ENCODE measurements at regions not wholly inside any gene's neighbourhood (a gene's known extent, or its start where the extent isn't known, plus 50 kb on each side); places are given as distances from the start of the nearest gene placed in this dataset.

DNA sequence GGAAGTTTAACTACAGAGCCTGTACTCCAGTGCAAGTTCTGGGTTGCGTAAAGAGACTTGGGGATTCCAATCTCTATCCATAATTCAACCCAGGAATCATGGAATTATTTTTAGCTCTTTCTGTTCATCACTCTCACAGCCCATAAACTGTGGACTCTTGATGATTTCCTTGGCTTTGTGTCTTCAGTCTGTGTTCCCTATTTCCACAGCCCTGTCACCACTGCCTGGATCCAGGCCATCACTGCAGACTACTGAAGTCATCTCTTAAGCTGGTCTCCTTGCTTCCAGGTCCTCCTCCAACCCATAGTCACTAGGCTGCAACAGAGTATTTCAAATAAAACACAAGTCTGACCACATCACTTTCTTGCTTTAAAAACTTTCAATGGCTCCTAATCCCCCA lies 211.7 kb downstream of the PLK2 start:
- 80% methylated on average over 1 of the region's 1 CpG for WGBS
- Histone ChIP-seq H3K36me3 (ENCODE audit: insufficient read depth) (no peaks in the 10 kb centered on the region), H3K27ac (ENCODE audit: low read depth) (no peak overlapping the region), H3K4me3 (ENCODE audit: low read depth, low read length) (no peak overlapping the region), H3K4me1 (ENCODE audit: insufficient read depth) (no peaks in the 10 kb centered on the region)
- DNase-seq (ENCODE audit: extremely low spot score), result no peak

DNA sequence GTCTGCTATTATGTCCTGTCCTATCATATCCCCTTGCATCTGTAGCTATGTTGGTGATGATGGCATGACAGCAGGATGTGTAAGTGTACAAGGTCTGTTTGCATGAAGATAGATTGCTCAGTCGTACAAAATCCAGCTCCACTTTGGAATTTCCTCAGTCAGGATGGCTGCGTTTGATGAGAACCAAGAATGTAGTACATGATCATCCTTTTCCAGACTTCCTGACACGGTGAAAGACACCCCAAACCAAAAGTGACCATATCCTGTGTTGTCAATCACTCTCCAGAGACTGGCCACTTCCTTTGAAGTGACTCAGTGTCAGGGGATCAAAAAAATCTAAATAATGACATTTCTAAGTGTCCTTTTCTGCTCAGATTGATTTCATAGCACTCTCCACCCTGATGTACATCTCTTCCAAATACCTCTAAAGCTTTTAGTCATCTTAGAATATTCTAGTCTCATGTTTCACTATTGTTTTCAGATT lies 213.4 kb downstream of the PLK2 start:
- Histone ChIP-seq H3K4me3 (ENCODE audit: low read depth, low read length) (no peak overlapping the region), H3K27ac (ENCODE audit: low read depth) (no peak overlapping the region), H3K4me1 (ENCODE audit: insufficient read depth) (no peaks in the 10 kb centered on the region), H3K36me3 (ENCODE audit: insufficient read depth) (no peaks in the 10 kb centered on the region)
- 74% methylated on average over 3 of the region's 3 CpGs for WGBS
- no peak for DNase-seq (ENCODE audit: extremely low spot score)

DNA sequence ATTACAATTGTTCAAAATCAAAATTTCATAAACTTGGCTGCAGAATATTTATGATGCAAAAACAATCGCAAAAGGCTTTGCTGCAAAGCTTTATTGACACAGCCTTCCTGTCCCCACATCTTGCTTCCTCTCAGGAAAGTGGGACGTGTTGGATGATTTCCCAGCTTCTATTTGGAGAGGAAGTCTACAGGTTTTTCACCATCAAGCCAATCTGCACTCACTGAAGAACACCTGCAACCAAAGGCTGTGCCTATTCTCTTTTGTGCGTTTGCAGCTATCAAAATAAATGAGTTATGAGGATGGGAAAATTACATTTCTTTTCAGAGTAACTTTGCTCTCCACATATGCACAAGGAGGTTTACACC lies 214.4 kb downstream of the PLK2 start:
- no peak overlapping the region for H3K4me3 ChIP-seq (ENCODE audit: low read depth, low read length)
- no peaks in the 10 kb centered on the region for H3K36me3 ChIP-seq (ENCODE audit: insufficient read depth)
- no peak for DNase-seq (ENCODE audit: extremely low spot score)
- no peak overlapping the region for H3K27ac ChIP-seq (ENCODE audit: low read depth)
- no peaks in the 10 kb centered on the region for H3K4me1 ChIP-seq (ENCODE audit: insufficient read depth)
- WGBS, result 55% methylated on average over 3 of the region's 3 CpGs

DNA sequence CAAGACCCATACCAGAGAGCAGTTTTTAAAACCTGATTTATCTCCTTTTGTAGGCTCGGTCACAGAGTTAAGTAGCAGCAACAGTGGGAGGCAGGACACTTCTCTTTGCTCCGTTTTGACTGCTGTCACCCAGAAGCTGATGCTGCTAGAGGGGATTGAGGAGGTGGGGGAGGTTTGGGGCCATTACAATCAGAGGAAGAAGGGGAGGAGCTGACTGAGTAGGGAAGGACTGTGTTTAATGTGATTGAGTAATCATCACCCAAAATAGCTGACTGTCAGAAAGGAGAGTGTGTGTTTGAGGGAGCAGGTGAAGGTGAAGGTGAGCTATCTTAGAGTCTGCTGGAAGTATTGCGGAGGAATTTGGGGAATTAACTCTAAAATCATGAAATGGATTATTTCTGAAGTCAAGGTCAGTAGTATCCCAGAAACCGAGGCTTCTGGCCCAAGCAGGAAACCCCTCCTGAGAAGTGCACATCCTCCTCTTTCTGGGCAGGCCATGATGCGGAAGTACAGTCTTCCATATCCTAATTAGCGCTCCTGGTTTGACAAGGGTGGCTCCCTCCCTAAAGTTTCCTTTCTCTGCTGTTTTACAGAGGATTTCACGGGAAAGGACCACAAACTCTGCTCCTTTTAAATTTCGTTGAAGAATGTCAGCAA lies 214.9 kb downstream of the PLK2 start:
- Histone ChIP-seq H3K4me1 (ENCODE audit: insufficient read depth) (no peaks in the 10 kb centered on the region), H3K36me3 (ENCODE audit: insufficient read depth) (no peaks in the 10 kb centered on the region), H3K27ac (ENCODE audit: low read depth) (no peak overlapping the region), H3K4me3 (ENCODE audit: low read depth, low read length) (no peak overlapping the region)
- 74% methylated on average over 8 of the region's 8 CpGs for WGBS
- no peak for DNase-seq (ENCODE audit: extremely low spot score)

DNA sequence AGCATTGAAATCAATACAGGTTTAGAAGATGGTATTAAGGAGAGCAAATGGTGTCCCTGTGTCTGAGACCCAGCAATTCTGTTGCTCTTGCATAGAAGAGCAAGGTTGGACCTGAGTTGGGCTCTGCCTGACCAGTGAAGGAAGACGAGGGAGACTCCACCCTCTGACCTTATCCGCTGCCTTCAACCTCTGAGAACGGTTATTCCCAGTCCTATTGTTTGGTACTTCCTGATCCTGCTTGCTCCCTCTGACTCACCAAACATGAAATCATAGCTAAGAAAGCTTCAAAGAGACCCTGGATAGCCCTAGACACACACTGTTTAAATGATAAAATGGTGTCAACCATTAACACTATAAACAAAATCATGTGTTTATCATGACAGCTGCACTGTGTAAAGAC lies 218.5 kb downstream of the PLK2 start:
- Histone ChIP-seq H3K4me3 (ENCODE audit: low read depth, low read length) (no peak overlapping the region), H3K4me1 (ENCODE audit: insufficient read depth) (no peaks in the 10 kb centered on the region), H3K27ac (ENCODE audit: low read depth) (no peak overlapping the region), H3K36me3 (ENCODE audit: insufficient read depth) (no peaks in the 10 kb centered on the region)
- WGBS, result 86% methylated on average over 3 of the region's 3 CpGs
- no peak for DNase-seq (ENCODE audit: extremely low spot score)

DNA sequence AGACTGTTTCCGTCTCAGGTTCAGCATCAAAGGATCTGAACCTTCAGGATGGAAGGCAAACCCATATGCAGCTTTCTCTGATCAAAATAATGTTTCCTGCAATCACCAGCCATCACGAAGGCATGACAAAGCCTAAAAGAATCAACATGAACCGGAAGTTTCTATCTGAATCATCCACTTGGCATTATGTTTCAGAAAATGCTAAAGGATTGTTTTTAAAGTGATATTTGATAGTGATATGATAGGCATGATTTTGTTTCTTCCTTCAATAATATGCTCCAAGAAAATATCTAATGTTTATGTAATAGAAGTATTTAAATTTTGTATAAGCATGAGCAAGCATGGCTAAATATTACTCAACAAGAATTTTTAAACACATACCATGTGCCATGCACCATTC lies 219.6 kb downstream of the PLK2 start:
- H3K4me1 ChIP-seq (ENCODE audit: insufficient read depth), result no peaks in the 10 kb centered on the region
- H3K27ac ChIP-seq (ENCODE audit: low read depth), result no peak overlapping the region
- H3K4me3 ChIP-seq (ENCODE audit: low read depth, low read length), result no peak overlapping the region
- DNase-seq (ENCODE audit: extremely low spot score), result no peak
- no peaks in the 10 kb centered on the region for H3K36me3 ChIP-seq (ENCODE audit: insufficient read depth)
- WGBS, result 72% methylated on average over 3 of the region's 3 CpGs

DNA sequence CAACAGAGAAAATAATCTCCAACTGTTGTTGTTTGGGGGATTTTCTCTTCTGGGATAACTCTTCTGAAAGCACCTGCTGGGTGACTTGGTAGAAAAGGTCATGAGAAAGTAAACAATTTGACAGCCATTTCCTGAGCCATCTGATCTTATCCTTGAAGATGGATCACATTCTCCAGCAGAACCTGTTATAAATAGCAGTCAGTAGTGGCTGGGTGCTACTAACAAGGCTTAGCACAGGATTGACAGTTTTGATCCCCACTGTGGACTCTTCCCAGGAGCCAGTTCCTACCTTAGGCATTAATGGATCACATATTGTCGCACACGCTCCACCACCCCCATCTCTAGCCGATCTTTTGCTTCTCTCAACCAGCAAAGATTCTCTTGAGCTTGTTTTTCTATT lies 220.2 kb downstream of the PLK2 start:
- H3K4me1 ChIP-seq (ENCODE audit: insufficient read depth), result no peaks in the 10 kb centered on the region
- no peak for DNase-seq (ENCODE audit: extremely low spot score)
- no peaks in the 10 kb centered on the region for H3K36me3 ChIP-seq (ENCODE audit: insufficient read depth)
- 90% methylated on average over 3 of the region's 3 CpGs for WGBS
- no peak overlapping the region for H3K4me3 ChIP-seq (ENCODE audit: low read depth, low read length)
- H3K27ac ChIP-seq (ENCODE audit: low read depth), result no peak overlapping the region

DNA sequence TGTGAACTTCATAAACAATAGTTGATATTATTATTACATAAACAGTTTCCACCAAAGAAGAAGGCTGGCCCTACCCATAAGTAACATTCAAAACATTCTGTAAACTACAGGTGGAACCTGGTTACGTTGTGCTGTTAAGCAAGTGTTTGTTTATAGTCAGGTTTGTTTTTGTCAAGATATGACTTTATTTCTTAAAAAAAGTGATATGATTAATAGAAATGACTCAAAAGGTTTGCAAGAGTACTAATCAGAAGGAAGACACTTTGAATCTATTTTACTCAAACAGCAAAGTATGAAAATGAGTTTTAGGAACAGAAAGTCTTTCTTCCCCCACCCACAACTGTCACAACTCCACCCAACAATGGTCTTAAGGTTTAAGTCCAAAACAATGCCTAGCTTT lies 220.8 kb downstream of the PLK2 start:
- Histone ChIP-seq H3K27ac (ENCODE audit: low read depth) (no peak overlapping the region), H3K4me1 (ENCODE audit: insufficient read depth) (no peaks in the 10 kb centered on the region), H3K4me3 (ENCODE audit: low read depth, low read length) (no peak overlapping the region), H3K36me3 (ENCODE audit: insufficient read depth) (no peaks in the 10 kb centered on the region)
- no peak for DNase-seq (ENCODE audit: extremely low spot score)
- WGBS, result 79% methylated on average over 1 of the region's 1 CpG

DNA sequence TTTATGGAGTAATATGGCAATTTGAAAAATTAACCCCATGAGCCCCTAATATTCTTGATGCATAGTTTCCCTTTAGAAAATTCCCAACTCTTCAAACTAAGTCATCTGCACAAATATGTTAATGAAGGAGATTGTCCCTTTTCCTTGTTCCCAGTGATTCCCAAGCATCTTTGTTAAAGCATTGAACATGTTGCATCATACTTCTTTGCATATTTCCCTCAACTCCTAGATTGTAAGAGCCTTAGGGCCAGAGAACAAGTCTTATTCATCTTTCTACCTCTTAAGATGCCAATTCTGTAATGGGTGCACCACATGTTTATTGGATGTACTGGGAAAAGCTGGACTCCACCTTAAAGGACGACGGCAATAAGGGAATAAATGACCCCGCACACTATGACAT lies 223.4 kb downstream of the PLK2 start:
- no peak overlapping the region for H3K4me3 ChIP-seq (ENCODE audit: low read depth, low read length)
- DNase-seq (ENCODE audit: extremely low spot score), result no peak
- WGBS, result 98% methylated on average over 3 of the region's 3 CpGs
- no peaks in the 10 kb centered on the region for H3K36me3 ChIP-seq (ENCODE audit: insufficient read depth)
- H3K4me1 ChIP-seq (ENCODE audit: insufficient read depth), result no peaks in the 10 kb centered on the region
- H3K27ac ChIP-seq (ENCODE audit: low read depth), result no peak overlapping the region

DNA sequence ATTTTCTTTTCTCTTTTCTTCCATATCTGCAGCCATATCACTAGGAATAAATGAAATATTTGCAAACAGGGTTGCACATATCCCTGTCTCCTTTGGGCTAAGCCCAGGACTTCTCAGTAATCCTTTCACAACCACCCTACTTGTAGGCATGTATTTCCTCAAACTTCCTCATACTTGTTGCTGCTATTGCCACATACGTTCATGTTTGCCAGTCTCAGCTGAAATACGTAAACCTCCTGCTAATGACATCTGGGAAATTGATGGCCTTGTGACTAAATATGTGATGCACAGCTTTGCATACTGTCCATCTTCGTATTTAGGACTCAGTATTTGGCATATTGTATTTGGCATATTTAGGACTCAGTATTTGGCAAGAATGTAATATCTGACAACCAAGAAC lies 224.6 kb downstream of the PLK2 start:
- DNase-seq (ENCODE audit: extremely low spot score), result no peak

DNA sequence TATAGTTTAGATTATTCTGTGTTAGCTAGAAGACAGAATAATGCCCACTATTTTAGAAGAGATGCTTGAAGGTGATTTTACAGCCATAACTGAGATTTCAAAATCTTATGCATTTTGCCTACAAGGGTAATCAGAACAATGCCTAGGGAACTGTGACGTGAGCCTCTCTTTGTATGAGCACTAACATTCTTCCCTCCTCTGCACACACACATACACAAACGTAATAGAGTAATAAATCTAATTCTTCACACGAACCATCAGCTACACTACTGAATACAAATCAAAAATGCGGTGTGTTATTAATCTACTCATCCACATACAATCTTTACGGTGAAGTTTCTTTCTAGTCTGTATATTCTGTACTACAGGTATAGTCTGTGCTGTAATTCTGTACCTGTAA lies 227.8 kb downstream of the PLK2 start:
- no peak for DNase-seq (ENCODE audit: extremely low spot score)
- H3K4me3 ChIP-seq (ENCODE audit: low read depth, low read length), result no peak overlapping the region
- H3K4me1 ChIP-seq (ENCODE audit: insufficient read depth), result no peaks in the 10 kb centered on the region
- WGBS, result 85% methylated on average over 5 of the region's 5 CpGs
- H3K36me3 ChIP-seq (ENCODE audit: insufficient read depth), result no peaks in the 10 kb centered on the region
- no peak overlapping the region for H3K27ac ChIP-seq (ENCODE audit: low read depth)

More for the DNA sequence above, 224.6 kb downstream of the PLK2 start:
- H3K36me3 ChIP-seq (ENCODE audit: insufficient read depth), result no peaks in the 10 kb centered on the region
- no peak overlapping the region for H3K4me3 ChIP-seq (ENCODE audit: low read depth, low read length)
- no peaks in the 10 kb centered on the region for H3K4me1 ChIP-seq (ENCODE audit: insufficient read depth)
- WGBS, result 33% methylated on average over 3 of the region's 3 CpGs
- no peak overlapping the region for H3K27ac ChIP-seq (ENCODE audit: low read depth)

DNA sequence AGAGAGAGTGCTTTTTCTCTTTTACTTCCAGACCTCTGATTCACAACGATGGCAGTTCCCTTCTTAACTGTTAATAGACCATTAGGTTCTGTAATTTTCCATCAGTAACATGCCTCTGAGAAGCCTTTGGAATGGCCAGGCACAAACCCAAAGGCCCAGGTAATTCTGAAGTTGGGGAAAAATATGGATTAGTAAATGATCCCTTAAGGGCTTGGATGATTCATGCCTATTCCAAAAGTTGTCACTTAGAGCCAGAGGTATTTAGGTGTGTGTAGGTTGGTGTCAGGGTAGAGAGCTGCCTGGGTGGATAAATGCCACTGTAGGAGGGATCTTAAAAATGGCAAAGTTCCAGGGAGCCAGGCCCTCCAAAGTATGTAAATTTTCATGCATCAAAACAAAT lies 228.8 kb downstream of the PLK2 start:
- Histone ChIP-seq H3K36me3 (ENCODE audit: insufficient read depth) (no peaks in the 10 kb centered on the region), H3K4me1 (ENCODE audit: insufficient read depth) (no peaks in the 10 kb centered on the region), H3K27ac (ENCODE audit: low read depth) (no peak overlapping the region), H3K4me3 (ENCODE audit: low read depth, low read length) (no peak overlapping the region)
- no peak for DNase-seq (ENCODE audit: extremely low spot score)
- WGBS, result 16% methylated on average over 1 of the region's 1 CpG

DNA sequence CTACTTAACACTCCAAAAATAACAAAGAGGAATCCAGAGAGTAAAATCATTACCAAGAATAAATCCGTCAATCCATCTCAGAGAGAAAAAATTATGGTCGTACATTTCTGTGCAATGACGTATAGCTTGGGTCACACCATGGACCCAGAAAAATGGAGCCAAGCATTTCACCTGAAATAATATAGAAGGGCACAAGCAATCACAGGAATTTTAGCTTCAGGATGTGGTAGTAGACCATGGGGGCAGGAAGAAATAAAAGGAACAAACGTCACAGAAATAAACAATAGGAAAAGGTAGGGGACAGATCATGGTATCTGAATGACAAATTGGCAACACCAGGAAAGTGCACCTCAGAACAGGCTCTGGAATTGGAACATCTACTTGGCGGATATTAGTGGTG lies 231.0 kb downstream of the PLK2 start:
- 90% methylated on average over 5 of the region's 5 CpGs for WGBS
- H3K4me3 ChIP-seq (ENCODE audit: low read depth, low read length), result no peak overlapping the region
- H3K4me1 ChIP-seq (ENCODE audit: insufficient read depth), result no peaks in the 10 kb centered on the region
- H3K27ac ChIP-seq (ENCODE audit: low read depth), result no peak overlapping the region
- DNase-seq (ENCODE audit: extremely low spot score), result no peak
- H3K36me3 ChIP-seq (ENCODE audit: insufficient read depth), result no peaks in the 10 kb centered on the region

DNA sequence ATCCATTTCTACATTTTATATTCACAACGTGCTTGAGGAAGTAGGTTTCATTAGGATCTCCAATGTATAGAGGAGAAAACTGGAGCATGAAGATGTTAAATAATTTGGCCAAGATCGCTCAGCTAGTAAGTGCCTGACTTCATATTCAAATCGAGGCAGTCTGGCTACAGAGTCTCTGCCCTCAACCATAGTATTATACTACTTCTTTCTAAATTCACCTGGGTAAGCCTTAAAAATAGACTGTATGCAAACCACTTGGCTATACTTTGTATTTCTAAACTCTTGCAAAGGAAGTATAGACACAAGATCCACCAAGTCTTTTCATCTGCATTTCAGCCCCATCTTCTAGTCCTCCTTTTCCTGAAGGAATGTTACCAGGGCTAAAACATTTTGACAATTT lies 232.0 kb downstream of the PLK2 start:
- no peak for DNase-seq (ENCODE audit: extremely low spot score)
- no peak overlapping the region for H3K27ac ChIP-seq (ENCODE audit: low read depth)
- 86% methylated on average over 3 of the region's 3 CpGs for WGBS
- H3K4me1 ChIP-seq (ENCODE audit: insufficient read depth), result no peaks in the 10 kb centered on the region
- no peaks in the 10 kb centered on the region for H3K36me3 ChIP-seq (ENCODE audit: insufficient read depth)
- no peak overlapping the region for H3K4me3 ChIP-seq (ENCODE audit: low read depth, low read length)

DNA sequence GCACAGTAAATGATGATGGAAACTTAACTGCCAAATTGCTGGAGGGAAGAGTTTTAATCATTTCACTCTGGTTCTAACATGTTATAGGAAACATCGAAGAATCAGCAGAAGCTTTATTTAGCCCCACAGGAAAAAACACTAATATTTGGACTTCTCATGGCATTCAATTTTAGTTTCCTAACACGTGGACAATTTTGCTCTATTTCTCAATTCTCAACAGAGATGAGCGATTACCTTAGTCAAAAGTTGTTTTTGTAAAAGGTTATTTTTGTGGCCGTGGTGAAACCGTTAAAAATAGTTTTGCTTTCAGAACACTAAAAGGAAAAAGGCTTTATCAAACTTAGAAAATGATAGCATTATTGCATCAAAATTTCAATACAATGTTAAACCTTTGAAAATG lies 235.2 kb downstream of the PLK2 start:
- no peaks in the 10 kb centered on the region for H3K36me3 ChIP-seq (ENCODE audit: insufficient read depth)
- DNase-seq (ENCODE audit: extremely low spot score), result no peak
- 68% methylated on average over 5 of the region's 5 CpGs for WGBS
- no peaks in the 10 kb centered on the region for H3K4me1 ChIP-seq (ENCODE audit: insufficient read depth)
- H3K27ac ChIP-seq (ENCODE audit: low read depth), result no peak overlapping the region
- H3K4me3 ChIP-seq (ENCODE audit: low read depth, low read length), result no peak overlapping the region

All from urinary bladder (tissue), 3 donors.